A673 (cell line): ENCODE measurements at regions not wholly inside any gene's neighbourhood (a gene's known extent, or its start where the extent isn't known, plus 50 kb on each side); places are given as distances from the start of the nearest gene placed in this dataset.
"Not testable (repeated sequence)": the region's sequence is repeated elsewhere in the genome, so short reads cannot be mapped to it uniquely, and the experiment has no call there.

ENCODE experiments used
- EZH2 ChIP-seq: fragments of 200-600 bp; sonication (generic); IDR thresholded peaks from 2 replicates; pipeline ENCODE4 v1.6.1; 2017; ENCODE audit warnings: borderline replicate concordance, low read depth, mild to moderate bottlenecking, mixed read lengths, antibody characterized with exemption, low read length; ENCODE audit not compliant: poor library complexity, severe bottlenecking
- TF ChIP-seq, protein P1 (sequence below): fragments of 300-800, 200-600 bp; sonication (generic); conservative IDR thresholded peaks from 2 replicates; pipeline ENCODE4 v1.5.1; 2017; ENCODE audit warnings: low read depth, mild to moderate bottlenecking, antibody characterized with exemption, low read length, moderate library complexity, mixed read lengths

DNA sequence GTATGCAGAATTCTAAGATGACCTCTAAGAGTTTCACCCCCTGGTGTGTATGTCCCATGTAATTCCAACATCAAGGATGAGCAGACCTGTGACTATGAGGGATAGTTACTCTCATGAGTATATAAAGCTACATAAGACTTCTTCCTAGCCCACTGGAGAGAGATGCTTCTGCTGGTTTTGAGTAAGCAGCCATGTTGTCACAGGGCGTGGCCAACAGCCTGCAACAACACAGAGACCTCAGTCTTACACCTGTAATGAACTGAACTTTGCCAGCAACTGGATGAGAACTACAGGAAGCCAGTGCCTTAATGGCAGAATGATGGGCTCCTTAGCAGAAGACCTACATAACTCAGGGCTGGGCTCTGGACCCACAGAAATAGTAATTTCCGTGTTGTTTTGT, 120.9 kb downstream of the GOLGA6L6 start:
- TF ChIP-seq, protein P1, sequence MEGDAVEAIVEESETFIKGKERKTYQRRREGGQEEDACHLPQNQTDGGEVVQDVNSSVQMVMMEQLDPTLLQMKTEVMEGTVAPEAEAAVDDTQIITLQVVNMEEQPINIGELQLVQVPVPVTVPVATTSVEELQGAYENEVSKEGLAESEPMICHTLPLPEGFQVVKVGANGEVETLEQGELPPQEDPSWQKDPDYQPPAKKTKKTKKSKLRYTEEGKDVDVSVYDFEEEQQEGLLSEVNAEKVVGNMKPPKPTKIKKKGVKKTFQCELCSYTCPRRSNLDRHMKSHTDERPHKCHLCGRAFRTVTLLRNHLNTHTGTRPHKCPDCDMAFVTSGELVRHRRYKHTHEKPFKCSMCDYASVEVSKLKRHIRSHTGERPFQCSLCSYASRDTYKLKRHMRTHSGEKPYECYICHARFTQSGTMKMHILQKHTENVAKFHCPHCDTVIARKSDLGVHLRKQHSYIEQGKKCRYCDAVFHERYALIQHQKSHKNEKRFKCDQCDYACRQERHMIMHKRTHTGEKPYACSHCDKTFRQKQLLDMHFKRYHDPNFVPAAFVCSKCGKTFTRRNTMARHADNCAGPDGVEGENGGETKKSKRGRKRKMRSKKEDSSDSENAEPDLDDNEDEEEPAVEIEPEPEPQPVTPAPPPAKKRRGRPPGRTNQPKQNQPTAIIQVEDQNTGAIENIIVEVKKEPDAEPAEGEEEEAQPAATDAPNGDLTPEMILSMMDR: not testable (repeated sequence)
- TF ChIP-seq EZH2: not testable (repeated sequence)
